Amniotic stem cell (primary cell): ENCODE measurements at regions not wholly inside any gene's neighbourhood (a gene's known extent, or its start where the extent isn't known, plus 50 kb on each side); places are given as distances from the start of the nearest gene placed in this dataset.

ENCODE experiments used
- DNase-seq: peaks from one replicate; lab custom pipeline; 2025; lab: John Stamatoyannopoulos, UW

DNA sequence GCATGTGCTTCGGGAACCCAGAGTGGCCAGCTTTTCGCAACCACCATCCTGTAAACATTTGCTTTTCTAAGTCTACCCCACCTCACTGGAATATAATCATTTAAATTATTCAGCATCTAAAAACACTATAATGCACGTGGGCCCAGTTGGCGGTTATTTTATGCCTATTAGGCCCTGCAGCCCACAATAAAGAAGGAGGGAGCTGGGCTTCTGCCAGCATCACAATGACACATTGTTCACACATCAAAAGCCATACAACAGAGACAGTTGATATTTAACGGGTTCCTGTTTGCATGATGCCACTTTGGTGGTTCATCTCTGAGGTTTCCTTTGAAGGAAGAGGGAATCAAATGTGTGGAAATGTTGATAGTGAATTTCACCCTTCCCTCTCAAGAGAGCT, 916.0 kb upstream of the CELF4 start:
- no peak for DNase-seq

DNA sequence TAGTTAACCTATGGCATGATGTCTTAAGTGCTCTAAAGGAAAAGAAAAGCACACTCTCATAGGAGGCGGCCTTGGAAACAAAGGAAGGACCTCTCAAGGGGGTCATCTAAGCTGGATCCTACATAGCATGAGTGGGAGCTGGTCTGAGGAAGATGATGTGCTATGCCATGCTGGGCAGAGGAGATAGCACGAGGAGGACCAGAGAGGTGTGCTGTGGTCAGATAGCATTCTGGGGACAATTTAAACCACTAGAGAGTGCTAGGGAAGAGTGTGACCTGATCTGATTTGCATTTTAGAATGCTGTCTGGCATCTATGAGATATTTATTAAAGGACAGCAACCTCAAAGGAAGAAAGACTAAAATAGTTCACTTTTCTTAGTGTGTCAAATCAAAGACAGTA, 910.1 kb upstream of the CELF4 start:
- no peak for DNase-seq

DNA sequence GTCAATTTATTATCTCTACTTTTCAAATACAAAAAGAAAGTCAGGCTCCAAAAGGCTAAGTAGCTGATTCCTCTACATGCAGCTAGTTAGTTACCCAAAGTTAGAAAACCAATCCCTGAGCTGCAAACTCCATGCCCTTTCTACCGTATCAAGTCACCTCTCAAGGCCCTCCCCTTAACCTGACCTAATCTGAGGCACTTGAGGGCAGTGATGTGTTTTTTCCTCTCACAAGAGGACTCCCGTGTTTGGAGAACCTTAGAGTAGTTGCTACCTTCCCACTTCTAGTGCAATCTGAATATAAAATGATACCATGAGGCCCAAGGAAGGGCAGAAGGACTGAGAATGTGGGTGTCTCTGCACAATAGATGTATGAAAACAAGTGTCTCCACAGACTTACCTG, 907.9 kb upstream of the CELF4 start:
- no peak for DNase-seq

DNA sequence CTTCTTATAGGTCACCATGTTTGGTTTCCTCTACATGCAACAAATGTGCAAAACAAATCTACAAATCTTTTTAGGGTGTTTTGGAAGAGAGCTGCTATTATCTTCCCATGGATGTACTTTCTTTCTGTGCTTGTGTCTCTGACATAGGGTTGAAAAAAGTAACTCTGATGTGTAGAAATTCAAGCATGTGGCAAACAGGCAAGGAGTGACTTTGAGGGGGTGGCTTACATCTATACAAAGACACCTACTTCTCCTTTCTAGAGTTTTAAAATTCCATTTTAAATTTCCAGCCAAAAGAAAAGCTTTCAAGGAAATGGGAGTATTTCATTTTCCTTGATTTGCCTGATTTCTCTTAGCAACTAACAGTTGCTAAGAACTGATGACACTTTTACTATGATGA, 904.8 kb upstream of the CELF4 start:
- DNase-seq: no peak

DNA sequence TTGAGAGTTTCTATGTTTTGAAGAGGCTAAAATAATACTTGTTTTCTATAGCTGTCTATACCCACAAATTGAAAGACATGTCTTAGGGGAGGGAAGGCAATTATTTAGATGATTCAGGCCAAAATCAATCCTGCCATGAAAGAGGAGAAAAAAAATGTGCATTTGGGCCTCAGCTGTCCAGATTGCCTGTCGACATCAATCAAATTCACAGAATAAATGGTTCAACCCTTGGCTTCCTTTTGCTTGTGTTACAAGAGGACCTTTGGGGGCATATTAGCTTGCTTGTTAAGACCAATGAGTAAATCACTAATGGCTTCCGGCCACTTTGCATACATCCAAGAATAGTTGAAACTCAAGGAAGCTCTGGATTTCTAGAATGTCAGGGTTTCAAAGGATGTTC, 900.8 kb upstream of the CELF4 start:
- DNase-seq: no peak

DNA sequence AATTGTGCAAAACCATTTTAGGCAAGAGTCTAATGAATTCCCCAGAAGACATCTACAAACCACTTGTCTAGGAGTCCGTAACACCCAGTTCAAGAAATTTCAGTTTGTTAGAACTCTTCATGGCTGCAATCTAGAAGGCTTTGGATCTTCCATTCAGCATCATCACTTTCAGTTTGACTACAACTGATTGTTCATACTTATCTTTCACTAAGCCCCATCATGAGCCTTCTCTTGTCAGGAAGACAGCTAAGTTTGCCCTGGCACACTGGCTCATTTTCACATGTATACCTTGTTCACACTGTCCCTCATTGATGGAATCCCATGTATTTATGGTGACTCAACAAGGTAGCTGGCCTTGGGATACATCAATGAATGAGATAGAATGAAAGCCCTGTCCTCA, 898.4 kb upstream of the CELF4 start:
- no peak for DNase-seq

DNA sequence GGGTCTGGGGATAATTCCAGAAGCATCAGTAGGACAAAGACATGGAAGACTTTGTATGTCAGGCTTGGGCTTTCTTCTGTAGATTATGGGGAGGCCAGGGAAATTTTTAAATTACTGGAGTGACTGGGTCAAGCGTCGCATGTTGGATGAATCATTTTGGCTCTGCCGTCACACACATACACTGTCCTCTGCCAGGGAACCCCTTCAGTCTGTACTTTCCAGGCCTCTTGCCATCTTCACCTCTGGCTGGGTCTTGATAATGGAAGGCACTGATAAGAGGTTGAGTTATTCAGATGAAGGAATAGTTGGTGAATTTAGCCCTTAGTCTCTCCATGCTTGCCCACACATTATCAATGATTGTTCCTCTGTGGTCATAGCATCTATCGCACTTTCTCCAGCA, 895.1 kb upstream of the CELF4 start:
- no peak for DNase-seq

DNA sequence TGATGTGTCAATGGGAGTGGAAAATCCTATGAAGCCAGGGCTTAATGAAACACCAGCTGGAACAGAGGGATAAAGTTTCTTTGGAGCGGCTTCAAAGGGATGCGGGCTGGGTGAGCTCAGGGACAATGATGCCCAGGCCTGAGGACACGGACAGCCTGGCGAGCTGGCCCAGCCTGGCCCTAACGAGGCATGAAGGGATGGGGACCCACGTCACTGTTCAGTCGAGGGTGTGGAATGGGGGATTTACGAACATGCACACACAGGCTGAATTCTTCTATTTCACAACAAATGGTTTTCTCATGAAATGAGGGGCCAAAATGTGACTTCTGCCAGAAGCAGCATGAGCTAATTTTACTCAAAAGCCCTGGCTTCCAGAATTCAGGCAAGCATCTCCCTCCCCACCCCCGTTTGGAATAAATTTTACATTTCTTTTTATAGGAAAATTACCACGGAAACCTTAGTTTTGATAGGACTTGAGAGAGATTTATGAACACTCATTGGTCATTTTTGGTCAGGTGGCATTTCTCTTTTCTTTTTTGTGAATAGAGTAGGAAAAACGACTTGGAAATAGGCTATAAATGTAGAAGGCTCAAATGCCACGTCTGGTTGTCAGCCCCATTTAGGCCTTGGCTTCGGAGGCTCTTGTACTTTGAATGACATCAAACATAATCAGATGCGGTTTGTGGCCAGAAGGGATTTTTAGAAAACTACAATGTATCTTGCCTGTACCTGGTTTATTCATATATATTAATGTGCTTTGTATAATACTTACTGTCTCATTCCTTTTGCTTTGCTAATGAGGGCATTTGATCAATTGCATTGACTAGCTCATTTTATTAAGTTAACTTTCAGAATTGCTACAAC, 893.8 kb upstream of the CELF4 start:
- no peak for DNase-seq

DNA sequence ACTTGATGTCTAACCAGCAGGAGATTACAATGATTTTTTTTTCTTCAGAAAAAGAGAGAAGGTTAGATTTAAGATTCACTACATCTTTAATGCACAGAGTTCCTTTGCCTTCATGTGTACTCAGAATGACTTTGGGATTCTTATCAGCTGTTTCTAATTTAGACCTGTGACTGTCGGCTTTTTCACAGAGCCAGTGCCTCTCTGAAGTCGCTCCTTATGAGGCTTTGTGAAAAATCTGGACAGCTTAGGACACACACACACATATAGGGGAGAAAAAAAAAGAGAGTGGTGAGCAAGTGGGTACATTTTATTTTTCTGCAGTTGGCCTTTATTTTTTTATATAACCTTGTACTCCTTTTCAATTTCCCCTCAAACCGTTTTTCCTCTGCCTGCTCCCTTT, 893.1 kb upstream of the CELF4 start:
- no peak for DNase-seq

DNA sequence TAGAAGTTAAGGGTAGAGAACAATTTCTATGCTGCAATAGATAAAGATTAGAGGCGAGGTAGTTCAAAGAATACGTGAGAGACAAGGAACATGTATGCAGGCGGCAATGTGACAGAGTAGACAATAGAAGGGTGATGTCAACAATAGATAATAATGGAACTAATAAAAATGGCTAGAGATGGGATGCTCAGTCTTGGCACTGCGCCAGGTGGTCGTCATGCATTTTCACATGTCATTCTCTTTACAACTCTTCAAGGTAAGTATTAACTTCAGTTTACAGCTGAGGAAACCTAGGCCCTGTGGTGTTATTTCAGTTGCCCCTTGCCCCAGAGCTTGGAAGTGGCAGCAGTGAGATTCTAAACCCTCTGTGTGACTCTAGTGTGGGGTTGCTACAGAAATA, 890.7 kb upstream of the CELF4 start:
- no peak for DNase-seq

DNA sequence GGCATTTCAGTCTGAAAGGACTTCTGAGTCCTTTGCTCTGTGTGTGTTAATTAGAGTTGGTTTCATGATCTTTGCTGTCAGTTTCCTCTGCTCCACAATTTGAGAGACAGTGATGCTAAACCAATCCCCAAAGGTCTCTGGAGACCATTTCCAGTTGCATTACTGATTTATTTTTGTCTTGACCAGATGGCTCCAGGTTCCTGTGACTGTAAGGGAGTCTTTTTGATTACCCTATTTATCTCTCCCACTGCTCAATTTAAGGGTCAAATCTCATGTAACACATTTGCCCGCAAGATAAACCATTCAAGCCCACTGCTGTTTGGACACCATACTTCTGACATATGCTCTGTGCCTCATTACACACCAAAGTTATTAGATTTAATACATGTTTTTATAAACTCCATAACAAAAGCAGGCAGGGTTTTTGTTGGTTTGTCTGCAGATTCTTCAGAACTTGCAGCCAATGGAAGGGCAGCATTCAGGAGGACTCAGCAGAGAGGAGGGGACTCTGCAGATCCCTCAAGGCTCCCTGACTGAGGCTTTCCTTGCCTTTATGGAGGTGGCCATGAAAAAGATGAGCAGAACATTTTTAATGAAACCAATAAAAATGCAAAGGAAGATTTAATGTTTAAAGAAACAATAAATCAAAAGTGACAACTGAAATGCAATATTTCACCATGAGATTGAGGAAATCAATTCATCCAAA, 889.3 kb upstream of the CELF4 start:
- DNase-seq: no peak

DNA sequence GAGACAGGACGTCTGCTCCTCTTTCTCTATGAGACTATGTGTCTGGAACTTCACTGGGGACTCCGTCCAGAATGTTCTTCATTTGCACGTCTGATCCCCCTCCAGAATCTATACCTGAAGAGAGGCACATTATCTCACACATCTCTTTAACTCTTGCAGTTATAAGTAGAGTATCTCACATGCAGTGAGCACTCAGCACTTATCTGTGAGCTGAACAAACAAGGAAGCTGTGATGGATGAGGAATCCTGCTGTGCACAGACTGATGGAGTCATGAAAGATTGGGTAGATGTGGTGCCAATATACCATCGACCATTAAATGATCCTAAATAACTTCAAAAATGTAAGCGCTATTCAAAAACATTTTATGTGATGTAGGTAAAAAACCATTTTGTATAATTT, 888.3 kb upstream of the CELF4 start:
- no peak for DNase-seq

DNA sequence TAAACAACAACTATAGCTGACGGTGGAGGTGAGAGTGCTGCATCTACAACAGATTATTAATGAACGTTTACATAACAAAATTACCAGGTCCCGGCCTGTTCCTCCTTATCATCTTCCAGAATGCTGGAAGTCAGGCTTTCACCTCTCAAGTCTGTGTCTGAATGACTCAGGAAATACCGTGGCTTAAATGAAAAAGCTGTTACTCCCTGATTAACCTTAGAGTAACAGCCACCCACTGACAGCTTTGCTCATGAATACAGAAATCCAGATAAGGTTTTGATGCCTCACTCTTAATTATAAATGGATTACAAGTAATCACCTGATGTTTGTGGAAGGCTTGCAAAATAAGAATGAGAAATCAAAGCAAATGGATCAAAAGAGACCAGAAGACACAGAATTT, 885.3 kb upstream of the CELF4 start:
- no peak for DNase-seq

DNA sequence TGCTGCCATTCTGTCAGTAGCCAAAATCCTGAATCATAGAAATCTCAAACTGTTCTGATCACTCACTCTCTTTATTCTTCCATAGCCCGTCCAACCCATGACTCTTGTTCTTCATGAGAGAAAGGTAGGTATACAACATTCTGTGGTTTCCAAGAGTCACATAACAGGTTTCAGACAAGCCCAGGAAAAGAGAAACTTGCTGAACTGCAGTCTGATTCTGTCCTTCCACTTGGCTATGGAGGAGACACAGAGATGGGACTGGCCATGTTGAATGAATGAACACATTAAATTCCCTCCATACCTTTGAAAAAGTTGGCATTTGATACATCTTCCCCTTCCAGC, 880.2 kb upstream of the CELF4 start:
- no peak for DNase-seq

DNA sequence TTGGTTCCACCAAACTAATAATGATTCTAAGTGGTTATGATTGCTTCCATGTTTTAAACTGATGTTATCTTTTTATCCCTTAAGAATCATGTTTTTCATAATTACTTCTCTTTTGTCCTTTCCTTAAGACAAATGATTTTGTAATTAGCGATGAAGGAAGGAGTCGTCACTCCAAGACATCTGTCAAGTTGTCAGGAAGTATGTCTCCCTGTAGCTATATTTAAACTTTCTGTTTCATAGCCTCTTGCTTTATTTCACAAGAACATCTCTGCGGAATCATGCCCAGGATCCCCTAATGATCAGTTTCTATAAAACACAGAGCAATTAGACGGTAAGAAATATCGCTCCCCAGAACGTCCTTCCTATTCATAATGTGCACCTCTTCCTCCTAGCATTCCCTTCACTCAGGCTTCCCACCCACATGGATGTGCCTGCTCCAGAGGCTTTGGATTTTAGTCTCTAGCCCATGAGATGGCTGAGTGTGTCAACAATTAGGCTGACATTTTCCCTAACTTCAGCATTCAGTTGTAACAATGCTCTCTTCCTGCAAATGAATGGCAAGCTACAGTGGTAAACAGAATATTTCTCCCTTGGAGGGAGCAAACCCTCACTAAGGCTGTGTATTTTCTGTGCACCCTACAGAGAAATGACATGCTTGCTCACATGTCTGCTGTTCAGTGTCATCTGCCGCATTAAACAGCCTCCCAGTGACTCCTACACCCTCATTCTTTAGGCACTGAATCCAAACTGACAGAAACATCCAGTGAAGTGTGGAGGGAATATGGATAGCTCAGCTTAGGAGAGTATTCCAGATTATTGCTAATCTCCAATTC, 879.6 kb upstream of the CELF4 start:
- DNase-seq: no peak

DNA sequence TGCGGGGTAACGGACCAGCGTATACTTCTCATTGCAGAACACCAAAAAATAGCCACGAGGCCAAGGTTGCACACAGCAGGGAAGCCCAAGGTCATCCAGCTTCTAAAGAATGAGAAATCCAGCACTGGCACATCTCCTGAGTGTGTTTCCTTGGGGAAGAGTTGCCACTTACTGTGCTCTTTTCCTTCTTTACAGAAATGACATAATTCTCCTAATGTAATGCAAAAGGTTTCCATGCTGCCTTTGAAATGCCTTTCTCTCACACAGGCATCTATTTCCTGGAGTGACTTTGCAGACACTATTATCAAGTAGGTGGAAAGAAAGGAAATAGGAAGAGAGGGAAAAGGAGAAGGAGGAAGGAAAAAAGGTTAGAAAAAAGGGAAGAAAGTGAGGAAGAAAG, 862.1 kb upstream of the CELF4 start:
- DNase-seq: no peak

DNA sequence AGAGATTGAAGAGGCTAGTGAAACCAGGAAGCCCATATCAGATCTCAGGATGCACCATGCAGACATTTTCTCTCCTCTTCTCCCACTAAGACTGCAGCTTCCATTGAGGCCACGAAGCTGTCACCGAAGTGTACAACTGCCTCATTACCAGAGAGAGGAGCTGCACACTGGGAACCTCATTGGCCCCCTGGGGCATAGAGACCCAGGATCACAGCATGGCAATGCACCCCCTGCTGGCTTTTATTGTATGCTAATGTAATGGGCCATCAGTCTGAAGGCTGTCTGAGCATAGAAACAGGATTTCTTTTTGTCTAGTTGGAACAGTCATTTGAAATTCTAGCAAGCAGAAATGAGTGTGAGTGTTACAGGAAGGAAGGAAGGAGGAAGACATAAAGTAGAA, 861.6 kb upstream of the CELF4 start:
- no peak for DNase-seq

DNA sequence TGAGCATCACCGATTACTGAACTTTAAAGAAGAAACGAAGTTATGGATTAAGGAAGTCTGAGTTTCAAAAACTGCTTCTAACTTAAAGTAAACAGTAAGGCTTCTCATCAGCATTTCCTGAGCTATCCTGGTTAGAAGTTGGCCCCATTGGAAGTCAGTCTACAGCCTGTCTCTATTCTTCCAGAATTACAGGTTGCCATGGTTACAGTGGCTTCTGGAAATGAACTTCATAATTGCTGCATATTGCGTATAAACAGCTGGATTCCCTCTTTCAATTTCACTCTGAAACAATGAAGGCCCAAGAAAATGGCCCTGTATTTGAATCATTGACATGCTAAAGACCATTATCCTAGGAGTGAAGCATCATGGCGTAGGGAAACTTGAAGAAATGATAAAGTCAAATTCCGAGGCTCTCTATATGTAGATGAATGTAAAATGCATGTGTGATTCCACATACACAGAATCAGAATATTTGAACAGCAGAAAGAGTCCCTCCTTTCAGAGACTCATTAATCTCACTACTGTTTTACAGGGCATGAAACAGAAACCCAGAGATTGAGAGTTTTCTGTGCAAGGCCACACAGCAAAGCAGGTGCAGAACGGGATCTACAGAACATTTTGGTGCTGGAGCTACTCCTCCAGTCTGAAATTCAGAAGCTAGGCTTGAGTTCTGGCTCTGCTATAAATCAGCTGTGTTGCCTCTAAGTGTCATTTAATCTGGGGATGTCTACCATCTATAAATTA, 856.4 kb upstream of the CELF4 start:
- DNase-seq: no peak

DNA sequence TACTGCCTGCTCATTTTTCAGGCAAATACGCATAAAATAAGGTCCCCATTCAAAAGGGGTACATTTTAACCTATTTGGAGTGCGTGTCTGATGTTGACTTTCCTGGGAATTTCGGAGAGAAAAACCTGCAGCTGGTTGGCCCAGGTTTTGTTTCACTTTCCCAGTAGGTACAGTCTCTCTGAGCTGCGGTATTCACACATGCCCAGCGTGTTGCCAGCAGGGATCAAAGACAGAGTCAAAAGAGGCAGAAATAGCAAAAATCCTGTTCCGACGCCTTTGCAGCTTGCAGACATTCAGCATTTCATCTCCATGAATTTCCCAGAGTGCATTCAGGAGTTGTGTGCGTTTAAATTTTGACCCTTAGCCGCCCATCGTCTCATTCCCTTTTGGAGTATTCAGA, 855.4 kb upstream of the CELF4 start:
- DNase-seq: no peak

DNA sequence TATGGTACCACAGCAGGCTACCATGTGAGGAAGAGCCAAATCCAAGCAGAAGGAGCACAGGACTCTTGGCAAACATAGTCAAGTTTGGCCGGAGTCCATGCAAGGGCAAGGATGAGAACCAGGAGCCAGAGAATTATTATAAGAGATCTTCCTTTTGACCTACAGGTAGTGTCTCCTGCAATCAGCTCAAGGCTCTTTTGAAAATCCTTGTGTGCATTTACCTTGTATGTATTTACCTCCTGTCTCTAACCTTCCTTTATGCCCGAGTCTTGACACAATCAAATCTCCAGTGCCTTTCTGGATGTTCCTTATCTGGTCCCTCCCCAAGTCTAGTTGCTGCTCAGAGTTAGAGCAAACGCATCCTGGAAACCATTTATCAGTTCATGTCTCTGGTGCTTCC, 855.0 kb upstream of the CELF4 start:
- no peak for DNase-seq

DNA sequence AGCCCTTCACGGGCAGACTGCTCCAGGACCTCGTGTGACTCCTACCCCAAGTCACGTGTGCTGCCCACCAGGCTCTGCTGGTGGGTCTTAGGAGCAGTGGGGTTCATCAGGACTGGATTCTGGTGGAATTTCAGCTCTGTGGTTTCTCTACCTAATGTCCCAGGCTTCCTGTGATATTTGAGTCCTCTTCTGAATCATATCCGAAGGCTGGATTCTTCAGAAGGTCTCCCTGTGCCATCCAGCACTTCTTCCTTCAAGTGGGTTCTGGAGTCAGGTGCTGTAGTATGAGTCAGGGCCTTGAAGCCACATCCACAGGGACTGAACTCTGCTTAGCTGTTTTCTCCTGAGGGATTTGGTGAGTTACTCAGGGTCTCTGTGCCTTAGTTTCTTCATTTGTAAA, 850.2 kb upstream of the CELF4 start:
- DNase-seq: no peak

DNA sequence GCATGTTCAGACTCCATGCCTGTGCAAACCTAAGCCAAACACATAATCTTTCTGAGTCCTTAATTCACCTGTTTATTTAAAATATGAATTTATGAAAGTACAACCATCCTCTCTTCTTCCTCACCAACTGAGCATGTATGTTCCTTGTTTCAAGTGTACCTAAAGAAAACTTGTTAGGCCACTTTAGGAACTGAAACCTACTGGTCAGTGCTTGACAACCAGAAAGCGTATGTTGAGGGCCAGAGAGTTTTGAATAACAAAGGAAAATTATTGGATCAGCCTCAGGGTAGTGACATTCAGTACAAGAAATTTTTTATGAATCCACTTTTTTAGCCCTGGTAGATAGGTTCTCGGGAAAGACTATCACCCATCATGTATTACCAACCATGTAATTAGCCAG, 847.6 kb upstream of the CELF4 start:
- DNase-seq: no peak
